ENCODE measurements at regions not wholly inside any gene's neighbourhood (a gene's known extent, or its start where the extent isn't known, plus 50 kb on each side); places are given as distances from the start of the nearest gene placed in this dataset.

DNA sequence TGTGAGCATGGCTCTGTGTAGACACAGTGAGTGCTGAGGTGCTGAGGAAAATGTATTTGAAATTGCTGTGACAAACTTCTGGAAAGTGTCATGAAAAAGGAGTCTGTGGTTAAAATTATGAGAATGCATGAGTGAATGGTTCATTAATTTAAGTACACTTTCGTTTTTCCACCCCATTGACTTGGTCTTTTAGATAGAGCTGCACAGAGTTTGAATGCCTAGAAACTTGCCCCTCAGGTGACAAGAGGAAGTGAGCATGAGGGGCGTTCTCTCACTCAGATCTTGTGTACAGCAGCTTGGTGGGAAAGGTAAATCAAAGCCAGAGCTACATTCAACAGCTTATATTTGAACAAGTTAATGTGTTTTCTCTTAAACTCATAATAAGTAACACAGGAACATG lies 296.8 kb downstream of the WDR72 start:
- DNase-seq (ENCODE audit: low read depth in 4 of 4, low spot score in 3 of 4) = no peak

GRCh38 chr15:53461677-53462076 lies 297.8 kb downstream of the WDR72 start:
- no peak for DNase-seq (ENCODE audit: low read depth in 4 of 4, low spot score in 3 of 4)

- DNase-seq (ENCODE audit: low read depth in 4 of 4, low spot score in 3 of 4) = no peak
These were observed 300.7 kb downstream of the WDR72 start for GRCh38 chr15:53458736-53459135.

DNA sequence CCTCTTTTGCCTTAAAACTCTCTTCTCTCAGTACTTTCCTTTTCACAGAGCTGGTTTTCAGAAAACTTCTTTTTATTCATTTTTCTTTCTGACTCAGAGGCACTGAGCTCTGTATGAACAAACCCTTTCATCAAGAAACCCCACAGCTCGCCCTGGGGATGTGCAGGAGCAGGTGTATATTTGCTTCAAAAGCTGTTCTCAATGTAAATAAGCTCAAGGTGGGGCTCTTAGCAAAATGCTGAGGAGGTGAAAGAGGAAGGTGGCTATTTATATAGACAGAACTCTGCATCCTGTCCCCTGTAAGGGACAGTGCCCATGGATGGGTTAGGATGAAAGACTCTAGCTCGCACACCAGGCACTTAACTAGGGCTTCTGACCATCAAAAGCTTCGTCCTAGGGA lies 302.0 kb downstream of the WDR72 start:
- DNase-seq (ENCODE audit: low read depth in 4 of 4, low spot score in 3 of 4) = no peak

GRCh38 chr15:53454843-53455721 lies 304.4 kb downstream of the WDR72 start:
- DNase-seq (ENCODE audit: low read depth in 4 of 4, low spot score in 3 of 4) = no peak

- no peak for DNase-seq (ENCODE audit: low read depth in 4 of 4, low spot score in 3 of 4)
These were observed 305.0 kb downstream of the WDR72 start for GRCh38 chr15:53454535-53454842.

GRCh38 chr15:53453253-53454105 lies 306.0 kb downstream of the WDR72 start:
- DNase-seq (ENCODE audit: low read depth in 4 of 4, low spot score in 3 of 4) = no peak

GRCh38 chr15:53448232-53449015 lies 311.0 kb downstream of the WDR72 start:
- peak in 1 of 4 donors; percentile 12 for DNase-seq (ENCODE audit: low read depth in 4 of 4, low spot score in 3 of 4)

GRCh38 chr15:53447742-53448141 lies 311.7 kb downstream of the WDR72 start:
- no peak for DNase-seq (ENCODE audit: low read depth in 4 of 4, low spot score in 3 of 4)

DNA sequence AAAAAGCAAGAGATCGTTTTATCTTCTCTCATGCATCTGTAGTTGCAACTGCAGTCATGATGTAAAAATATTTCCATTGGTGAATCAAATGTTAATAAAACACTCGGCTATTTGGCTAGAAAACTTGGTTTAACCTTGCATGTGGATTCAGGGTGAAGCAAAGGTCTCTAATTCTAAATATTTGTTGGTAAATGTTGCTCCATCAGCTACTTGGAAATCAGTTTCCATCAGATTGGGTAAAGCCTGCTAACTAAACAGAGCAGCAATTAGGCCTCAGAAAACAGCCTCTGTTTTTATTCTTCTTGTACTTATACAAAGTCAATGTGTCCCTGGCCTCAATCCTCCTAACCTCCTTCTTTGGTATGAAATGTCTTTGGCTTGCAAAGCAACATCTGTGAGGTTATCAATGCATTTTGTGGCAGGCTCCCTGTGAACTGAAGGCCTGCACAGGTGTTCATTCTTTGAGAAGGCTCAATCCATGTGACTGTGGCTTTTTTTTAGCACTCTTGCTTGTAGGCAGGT lies 312.3 kb downstream of the WDR72 start:
- no peak for DNase-seq (ENCODE audit: low read depth in 4 of 4, low spot score in 3 of 4)

DNA sequence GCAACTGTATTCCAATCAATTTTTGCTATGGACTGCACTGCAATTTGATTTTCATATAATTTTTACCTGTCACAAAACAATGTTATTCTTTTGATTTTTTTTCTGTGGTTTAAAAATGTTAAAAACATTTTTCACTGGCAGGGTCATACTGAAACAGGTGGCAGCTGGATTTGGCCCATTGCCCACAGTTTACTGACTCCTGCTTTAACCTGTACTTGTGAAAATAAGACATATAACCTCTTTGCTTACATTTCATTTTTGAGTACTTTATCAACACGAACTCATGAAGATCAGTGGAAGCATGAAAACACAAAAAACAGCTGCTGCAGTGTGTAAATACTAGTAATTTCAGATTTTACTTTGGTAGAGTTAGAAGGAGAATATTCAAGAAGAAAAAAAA lies 313.1 kb downstream of the WDR72 start:
- DNase-seq (ENCODE audit: low read depth in 4 of 4, low spot score in 3 of 4) = no peak

DNA sequence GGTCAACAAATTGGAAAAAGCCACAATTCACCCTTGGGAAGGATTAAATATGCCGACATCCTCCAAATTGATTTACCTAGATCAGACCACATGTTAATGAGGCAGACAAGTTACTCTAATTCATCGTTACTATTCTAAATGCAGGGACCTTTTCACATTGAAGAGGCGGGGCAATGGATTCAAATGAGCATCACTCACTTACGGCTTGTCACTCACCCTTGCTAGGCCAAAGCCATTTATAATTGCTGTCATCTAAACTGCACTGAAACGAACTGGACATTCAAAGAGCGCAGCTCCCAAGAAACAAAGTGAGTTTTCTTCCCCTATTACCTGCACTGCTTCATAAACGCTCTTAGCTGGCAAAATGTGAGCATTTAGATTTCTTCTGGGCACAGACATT lies 313.9 kb downstream of the WDR72 start:
- no peak for DNase-seq (ENCODE audit: low read depth in 4 of 4, low spot score in 3 of 4)

- no peak for DNase-seq (ENCODE audit: low read depth in 4 of 4, low spot score in 3 of 4)
These were observed 321.2 kb downstream of the WDR72 start for GRCh38 chr15:53437985-53438841.

GRCh38 chr15:53437366-53437765 lies 322.1 kb downstream of the WDR72 start:
- no peak for DNase-seq (ENCODE audit: low read depth in 4 of 4, low spot score in 3 of 4)

DNA sequence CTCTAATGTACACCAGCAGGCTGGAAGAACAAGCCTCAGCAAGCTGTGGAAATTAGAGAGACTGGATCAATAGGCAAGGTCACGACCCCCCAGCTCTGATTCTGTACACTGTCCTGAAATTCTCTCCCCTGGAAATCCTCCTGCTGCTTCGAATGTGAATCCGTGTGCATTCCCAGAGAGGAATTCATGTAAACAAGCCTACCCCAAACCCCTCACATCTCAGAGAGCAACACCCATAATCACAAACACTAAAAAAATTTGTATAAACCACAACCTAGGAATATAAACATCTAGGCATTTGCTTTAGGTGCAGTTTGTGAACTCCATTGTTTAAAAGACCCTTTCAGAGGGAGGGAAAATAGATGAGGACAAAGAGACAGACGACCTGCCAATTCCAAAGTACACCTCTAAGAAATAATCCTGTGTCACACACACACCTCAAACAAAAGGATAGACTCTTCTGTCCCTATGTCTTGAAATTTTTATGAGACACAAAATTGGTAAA lies 325.2 kb downstream of the WDR72 start:
- DNase-seq (ENCODE audit: low read depth in 4 of 4, low spot score in 3 of 4) = no peak

DNA sequence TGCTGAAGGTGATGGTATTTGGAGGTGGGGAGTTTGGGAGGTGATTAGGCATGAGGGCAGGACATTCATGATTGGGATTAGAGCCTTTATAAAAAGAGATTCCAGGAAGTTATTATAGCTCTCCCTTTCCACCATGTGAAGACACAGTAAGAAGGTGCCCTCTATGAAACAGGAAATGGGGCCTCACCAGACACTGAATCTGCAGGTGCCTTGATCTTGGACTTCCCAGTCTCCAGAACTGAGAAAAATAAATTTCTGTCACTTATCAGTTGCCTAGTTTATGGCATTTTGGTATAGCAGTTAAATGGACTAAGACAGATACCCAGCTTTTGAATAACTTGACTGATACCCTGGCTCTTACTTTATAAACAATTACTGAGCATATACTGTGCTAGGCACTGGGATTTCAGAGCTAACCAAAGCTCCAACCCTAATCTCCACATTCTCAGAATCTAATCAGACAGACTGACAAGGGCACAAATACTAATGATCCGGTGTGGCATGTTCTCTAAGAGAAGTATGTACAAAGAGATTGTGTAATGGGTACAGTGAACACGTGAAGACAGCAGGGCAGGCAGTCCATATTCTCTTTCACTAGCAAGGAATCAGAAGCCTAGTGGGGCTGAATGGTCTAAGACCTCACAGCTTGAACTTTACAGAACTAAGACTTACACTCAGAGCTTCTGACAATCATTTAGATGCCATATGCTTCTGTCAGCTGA lies 343.1 kb downstream of the WDR72 start:
- DNase-seq (ENCODE audit: low read depth in 4 of 4, low spot score in 3 of 4) = no peak

DNA sequence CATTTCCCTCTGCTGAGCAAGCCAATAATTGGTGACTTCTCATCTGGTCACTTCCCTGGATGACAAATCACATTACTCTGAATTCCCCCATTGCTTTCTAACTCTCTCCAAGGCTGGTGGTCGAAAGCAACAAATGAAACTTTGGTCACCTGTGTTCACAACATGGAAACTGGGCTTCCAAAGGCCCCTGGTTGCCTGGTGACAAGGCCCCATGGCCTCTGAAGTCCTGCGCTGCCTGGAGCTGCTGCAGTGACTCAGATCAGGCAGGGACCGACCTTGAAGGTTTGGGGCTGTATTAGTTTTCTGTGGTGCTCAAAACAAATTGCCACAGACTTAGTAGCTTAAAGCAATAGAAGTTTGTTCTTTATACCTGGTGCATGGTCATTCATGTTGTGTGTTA lies 345.3 kb downstream of the WDR72 start:
- DNase-seq (ENCODE audit: low read depth in 4 of 4, low spot score in 3 of 4) = no peak

- DNase-seq (ENCODE audit: low read depth in 4 of 4, low spot score in 3 of 4) = no peak
These were observed 346.9 kb downstream of the WDR72 start for GRCh38 chr15:53412542-53412941.

- no peak for DNase-seq (ENCODE audit: low read depth in 4 of 4, low spot score in 3 of 4)
These were observed 354.5 kb downstream of the WDR72 start for GRCh38 chr15:53404930-53405493.

Measured in left renal pelvis (tissue), 4 donors.